ENCODE measurements at regions not wholly inside any gene's neighbourhood (a gene's known extent, or its start where the extent isn't known, plus 50 kb on each side); places are given as distances from the start of the nearest gene placed in this dataset.

GRCh38 chr2:221243771-221244170 lies 328.3 kb downstream of the EPHA4 start:
- H3K4me1 ChIP-seq (ENCODE audit: low read depth): no peaks in the 10 kb centered on the region
- no peaks in the 10 kb centered on the region for H3K27me3 ChIP-seq
- no peaks in the 10 kb centered on the region for H3K9me3 ChIP-seq (ENCODE audit: low read depth)
- H3K27ac ChIP-seq: no peak overlapping the region
- DNase-seq (ENCODE audit: low read depth in 1 of 2, low spot score in 1 of 2): no peak
- TF ChIP-seq CTCF (IDR thresholded peaks at IDR 0.05; ENCODE audit: low read depth, low read length): no peak
- H3K36me3 ChIP-seq: no peaks in the 10 kb centered on the region
- H3K4me3 ChIP-seq: no peak overlapping the region

- Histone ChIP-seq H3K4me3 (no peak overlapping the region), H3K27ac (no peak overlapping the region), H3K27me3 (no peaks in the 10 kb centered on the region), H3K4me1 (ENCODE audit: low read depth) (no peaks in the 10 kb centered on the region), H3K9me3 (ENCODE audit: low read depth) (no peaks in the 10 kb centered on the region), H3K36me3 (no peaks in the 10 kb centered on the region)
- TF ChIP-seq CTCF (IDR thresholded peaks at IDR 0.05; ENCODE audit: low read depth, low read length): no peak
- no peak for DNase-seq (ENCODE audit: low read depth in 1 of 2, low spot score in 1 of 2)
Measured at GRCh38 chr2:221245045-221245444, 327.1 kb downstream of the EPHA4 start.

- no peak overlapping the region for H3K4me3 ChIP-seq
- DNase-seq (ENCODE audit: low read depth in 1 of 2, low spot score in 1 of 2): no peak
- TF ChIP-seq CTCF (IDR thresholded peaks at IDR 0.05; ENCODE audit: low read depth, low read length): no peak
Measured at GRCh38 chr2:221245772-221246171, 326.3 kb downstream of the EPHA4 start.

GRCh38 chr2:221254299-221254698 lies 317.8 kb downstream of the EPHA4 start:
- no peaks in the 10 kb centered on the region for H3K27me3 ChIP-seq
- H3K36me3 ChIP-seq: no peaks in the 10 kb centered on the region
- no peak overlapping the region for H3K27ac ChIP-seq
- peaks cover 14% of the 10 kb centered on the region for H3K4me1 ChIP-seq (ENCODE audit: low read depth)
- DNase-seq (ENCODE audit: low read depth in 1 of 2, low spot score in 1 of 2): peak in 1 of 2 donors; percentile 88
- no peak overlapping the region for H3K4me3 ChIP-seq
- TF ChIP-seq CTCF (IDR thresholded peaks at IDR 0.05; ENCODE audit: low read depth, low read length): no peak
- H3K9me3 ChIP-seq (ENCODE audit: low read depth): no peaks in the 10 kb centered on the region

More at GRCh38 chr2:221245772-221246171, 326.3 kb downstream of the EPHA4 start:
- Histone ChIP-seq H3K36me3 (no peaks in the 10 kb centered on the region), H3K27me3 (no peaks in the 10 kb centered on the region), H3K9me3 (ENCODE audit: low read depth) (no peaks in the 10 kb centered on the region), H3K4me1 (ENCODE audit: low read depth) (no peaks in the 10 kb centered on the region), H3K27ac (no peak overlapping the region)

GRCh38 chr2:221255862-221256261 lies 316.2 kb downstream of the EPHA4 start:
- no peak for DNase-seq (ENCODE audit: low read depth in 1 of 2, low spot score in 1 of 2)
- no peak for TF ChIP-seq CTCF (IDR thresholded peaks at IDR 0.05; ENCODE audit: low read depth, low read length)
- H3K4me3 ChIP-seq: no peak overlapping the region
- H3K27me3 ChIP-seq: no peaks in the 10 kb centered on the region
- no peaks in the 10 kb centered on the region for H3K36me3 ChIP-seq
- H3K4me1 ChIP-seq (ENCODE audit: low read depth): peaks cover 14% of the 10 kb centered on the region
- H3K27ac ChIP-seq: peak overlapping the region; percentile 37
- H3K9me3 ChIP-seq (ENCODE audit: low read depth): no peaks in the 10 kb centered on the region

- H3K36me3 ChIP-seq: no peaks in the 10 kb centered on the region
- H3K4me1 ChIP-seq (ENCODE audit: low read depth): peaks cover 12% of the 10 kb centered on the region
- no peaks in the 10 kb centered on the region for H3K27me3 ChIP-seq
- no peak for DNase-seq (ENCODE audit: low read depth in 1 of 2, low spot score in 1 of 2)
- H3K27ac ChIP-seq: no peak overlapping the region
- no peak overlapping the region for H3K4me3 ChIP-seq
- no peak for TF ChIP-seq CTCF (IDR thresholded peaks at IDR 0.05; ENCODE audit: low read depth, low read length)
- no peaks in the 10 kb centered on the region for H3K9me3 ChIP-seq (ENCODE audit: low read depth)
Measured at GRCh38 chr2:221258464-221258863, 313.6 kb downstream of the EPHA4 start.

Measured in cardiac muscle cell (in vitro differentiated cells and primary cell).